IMR-90 (cell line): ENCODE measurements at regions not wholly inside any gene's neighbourhood (a gene's known extent, or its start where the extent isn't known, plus 50 kb on each side); places are given as distances from the start of the nearest gene placed in this dataset.

Experiments used
- ATAC-seq: fragments of 200-7000 bp; cut with Tn5 transposase; 2 replicates; pipeline ENCODE4 v1.9.1; 2020; ENCODE audit warnings: low read depth, mild to moderate bottlenecking, moderate library complexity
- BruUV-seq: library from RNA; stranded (reverse); fragments of 400-500 nt; replicated peaks from 2 replicates; lab custom pipeline; 2021; lab: Mats Ljungman, UMichigan
- CTCF ChIA-PET: fragments of 300-600 bp; formaldehyde crosslinking; extraction: SDS; loops from one replicate; lab custom pipeline; 2021; ENCODE audit warnings: antibody characterized with exemption; lab: Yijun Ruan, JAX
- POLR2A ChIA-PET: fragments of 300-600 bp; sonication (Branson Sonifier 250); formaldehyde crosslinking; loops from one replicate; lab custom pipeline; 2022; ENCODE audit warnings: antibody characterized with exemption; ENCODE audit not compliant: unreplicated experiment; lab: Charles Lee
- DNase-seq: peaks from one replicate; pipeline ENCODE4 v3.0.0; 2013
- H2AFZ ChIP-seq: replicated peaks from 2 replicates; pipeline ENCODE3; 2013; ENCODE audit warnings: low read length, mild to moderate bottlenecking; ENCODE audit not compliant: poor library complexity
- H2AK5ac ChIP-seq: 2 replicates; pipeline ENCODE4 v1.6.1; 2013; ENCODE audit warnings: low read depth, low read length, inconsistent platforms
- H2AK9ac ChIP-seq: replicated peaks from 2 replicates; pipeline ENCODE3; 2013; ENCODE audit warnings: mild to moderate bottlenecking, low read depth, low read length, moderate library complexity; ENCODE audit not compliant: poor library complexity
- H2BK120ac ChIP-seq: 2 replicates; pipeline ENCODE4 v1.6.1; 2013; ENCODE audit warnings: low read depth, low read length, inconsistent platforms
- H2BK15ac ChIP-seq: 3 replicates; pipeline ENCODE4 v1.6.1; 2013; ENCODE audit warnings: low read depth, low read length, inconsistent platforms
- H2BK20ac ChIP-seq: 2 replicates; pipeline ENCODE4 v1.6.1; 2013; ENCODE audit warnings: low read depth, mild to moderate bottlenecking, inconsistent platforms, low read length, moderate library complexity
- H2BK5ac ChIP-seq: 2 replicates; pipeline ENCODE4 v1.6.1; 2013; ENCODE audit warnings: mild to moderate bottlenecking, low read depth, low read length, inconsistent platforms; ENCODE audit not compliant: poor library complexity, severe bottlenecking
- H3K14ac ChIP-seq: replicated peaks from 2 replicates; pipeline ENCODE4 v1.6.1; 2013; ENCODE audit warnings: low read depth, low read length, inconsistent platforms
- H3K18ac ChIP-seq: 2 replicates; pipeline ENCODE4 v1.6.1; 2013; ENCODE audit warnings: low read depth, low read length, control low read depth
- H3K23ac ChIP-seq: 2 replicates; pipeline ENCODE4 v1.6.1; 2013; ENCODE audit warnings: low read depth, low read length, inconsistent platforms
- H3K27ac ChIP-seq: 2 replicates; pipeline ENCODE4 v1.5.1; 2013; ENCODE audit warnings: mild to moderate bottlenecking, control low read depth, low read length; ENCODE audit not compliant: insufficient read depth
- H3K27me3 ChIP-seq: 2 replicates; pipeline ENCODE4 v1.6.1; 2013; ENCODE audit warnings: low read length; ENCODE audit not compliant: control insufficient read depth, insufficient read depth
- H3K36me3 ChIP-seq: 2 replicates; pipeline ENCODE4 v1.6.1; 2013; ENCODE audit warnings: low read length, mixed read lengths; ENCODE audit not compliant: control insufficient read depth, insufficient read depth
- H3K4ac ChIP-seq: 2 replicates; pipeline ENCODE4 v1.6.1; 2013; ENCODE audit warnings: low read depth, low read length, inconsistent platforms
- H3K4me1 ChIP-seq: 2 replicates; pipeline ENCODE4 v1.6.1; 2013; ENCODE audit warnings: low read length, mixed read lengths; ENCODE audit not compliant: control insufficient read depth, insufficient read depth
- H3K4me2 ChIP-seq: 2 replicates; pipeline ENCODE4 v1.6.1; 2013; ENCODE audit warnings: low read depth, mild to moderate bottlenecking, control low read depth, low read length, moderate library complexity
- H3K4me3 ChIP-seq: 2 replicates; pipeline ENCODE4 v1.5.1; 2013; ENCODE audit warnings: low read depth, mild to moderate bottlenecking, control low read depth, low read length, moderate library complexity; ENCODE audit not compliant: insufficient read depth
- H3K56ac ChIP-seq: 2 replicates; pipeline ENCODE4 v1.6.1; 2013; ENCODE audit warnings: low read length, inconsistent platforms; ENCODE audit not compliant: insufficient read depth; ENCODE audit errors: extremely low read depth
- H3K79me1 ChIP-seq, 2 experiments: 2 replicates each; pipeline ENCODE4 v1.6.1; 2013; ENCODE audit warnings: low read length in 2 of 2, inconsistent platforms in 1 of 2, low read depth in 1 of 2
- H3K9ac ChIP-seq: 2 replicates; pipeline ENCODE4 v1.6.1; 2013; ENCODE audit warnings: low read depth, low read length, control low read depth
- H3K9me1 ChIP-seq: 2 replicates; pipeline ENCODE4 v1.6.1; 2013; ENCODE audit warnings: low read length, inconsistent platforms; ENCODE audit not compliant: insufficient read depth
- H3K9me3 ChIP-seq: 2 replicates; pipeline ENCODE4 v1.6.1; 2013; ENCODE audit warnings: low read length; ENCODE audit not compliant: control insufficient read depth, insufficient read depth
- H4K20me1 ChIP-seq: 2 replicates; pipeline ENCODE4 v1.6.1; 2013; ENCODE audit warnings: low read length, inconsistent platforms; ENCODE audit not compliant: insufficient read depth
- H4K5ac ChIP-seq: 2 replicates; pipeline ENCODE4 v1.6.1; 2013; ENCODE audit warnings: mild to moderate bottlenecking, low read depth, low read length, control low read depth
- H4K8ac ChIP-seq, 2 experiments: 2 replicates each; pipeline ENCODE4 v1.6.1; 2013; ENCODE audit warnings: low read depth in 2 of 2, low read length in 2 of 2, control low read depth in 1 of 2, inconsistent platforms in 1 of 2
- H4K91ac ChIP-seq: 2 replicates; pipeline ENCODE4 v1.6.1; 2013; ENCODE audit warnings: low read depth, low read length, inconsistent platforms; ENCODE audit not compliant: insufficient read depth
- BHLHE40 ChIP-seq: fragments of 150-350 bp; IDR thresholded peaks from 2 replicates; pipeline ENCODE4 v1.6.1; 2016; ENCODE audit warnings: mild to moderate bottlenecking, low read depth, low read length
- CEBPB ChIP-seq: IDR thresholded peaks from 2 replicates; pipeline ENCODE4 v1.6.1; 2012; ENCODE audit warnings: low read depth, low read length, improper control_type of control experiment
- CHD1 ChIP-seq: IDR thresholded peaks from 2 replicates; pipeline ENCODE4 v1.6.1; 2012; ENCODE audit warnings: low read depth, low read length, improper control_type of control experiment
- FOS ChIP-seq: fragments of 150-350 bp; IDR thresholded peaks from 2 replicates; pipeline ENCODE4 v1.6.1; 2016; ENCODE audit warnings: low read depth, low read length
- MAFK ChIP-seq: IDR thresholded peaks from 2 replicates; pipeline ENCODE4 v1.6.1; 2012; ENCODE audit warnings: low read depth, low read length, improper control_type of control experiment
- MAZ ChIP-seq: IDR thresholded peaks from 2 replicates; pipeline ENCODE4 v1.6.1; 2012; ENCODE audit warnings: low read depth, mild to moderate bottlenecking, low read length, improper control_type of control experiment, moderate library complexity, borderline replicate concordance
- MXI1 ChIP-seq: IDR thresholded peaks from 2 replicates; pipeline ENCODE4 v1.6.1; 2012; ENCODE audit warnings: low read depth, mild to moderate bottlenecking, low read length, moderate library complexity, borderline replicate concordance
- NFE2L2 ChIP-seq: fragments of 150-350 bp; IDR thresholded peaks from 2 replicates; pipeline ENCODE4 v1.6.1; 2016; ENCODE audit warnings: low read depth, mild to moderate bottlenecking, low read length
- POLR2A ChIP-seq: IDR thresholded peaks from 2 replicates; pipeline ENCODE4 v1.6.1; 2012; ENCODE audit warnings: mild to moderate bottlenecking, low read depth, low read length
- RAD21 ChIP-seq: IDR thresholded peaks from 2 replicates; pipeline ENCODE4 v1.6.1; 2012; ENCODE audit warnings: low read length, improper control_type of control experiment
- RCOR1 ChIP-seq: IDR thresholded peaks from 2 replicates; pipeline ENCODE4 v1.6.1; 2012; ENCODE audit warnings: mild to moderate bottlenecking, low read length, improper control_type of control experiment; ENCODE audit not compliant: insufficient replicate concordance
- RFX5 ChIP-seq: IDR thresholded peaks from 2 replicates; pipeline ENCODE4 v1.8.0; 2012; ENCODE audit warnings: low read depth, mild to moderate bottlenecking, low read length, moderate library complexity
- SMC3 ChIP-seq: fragments of 150-350 bp; IDR thresholded peaks from 2 replicates; pipeline ENCODE4 v1.6.1; 2016; ENCODE audit warnings: low read depth, mild to moderate bottlenecking, antibody characterized with exemption, low read length, moderate library complexity
- dilution Hi-C: fragments of 300-500 bp; cut with HindIII; formaldehyde crosslinking; loops from one replicate; pipeline ENCODE4 v1.14.3; 2018; ENCODE audit warnings: low sequenced_read_pairs; ENCODE audit not compliant: unreplicated experiment
- in situ Hi-C: fragments of 300-500 bp; cut with MboI; formaldehyde crosslinking; loops from 3 replicates; pipeline ENCODE4 v1.14.3; 2019; ENCODE audit warnings: low sequenced_read_pairs, inconsistent platforms, mixed read lengths
- intact Hi-C: fragments of 100-400 bp; cut with micrococcal nuclease; formaldehyde crosslinking; loops from 2 replicates; pipeline ENCODE4 v1.10.0; 2022
- TF ChIP-seq, protein P1 (sequence below): fragments of 150-350 bp; IDR thresholded peaks from 2 replicates; pipeline ENCODE4 v1.6.1; 2016; ENCODE audit warnings: low read depth, mild to moderate bottlenecking, low read length, moderate library complexity, borderline replicate concordance
- TF ChIP-seq, protein P2 (sequence below): conservative IDR thresholded peaks from 2 replicates; pipeline ENCODE4 v1.5.1; 2012; ENCODE audit warnings: mild to moderate bottlenecking, low read depth, low read length, improper control_type of control experiment

DNA sequence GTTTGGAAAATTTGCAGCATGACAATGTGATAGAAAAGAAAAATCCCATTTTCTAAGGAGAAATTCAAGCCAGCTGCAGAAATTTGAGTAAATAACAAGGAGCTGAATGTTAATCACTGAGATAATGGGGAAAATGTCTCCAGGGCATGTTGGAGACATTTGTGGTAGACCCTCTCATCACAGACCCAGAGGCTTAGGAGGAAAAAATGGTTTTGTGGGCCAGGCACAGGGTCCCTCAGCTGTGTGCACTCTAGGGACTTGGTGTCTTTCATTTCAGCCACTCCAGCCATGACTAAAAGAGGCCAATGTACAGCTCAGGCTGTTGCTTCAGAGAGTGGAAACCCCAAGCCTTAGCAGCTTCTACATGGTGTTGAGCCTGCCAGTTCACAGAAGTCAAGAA is 111.4 kb upstream of the SYT10 start:
- Histone ChIP-seq H3K27me3 (no peaks in the 10 kb centered on the region), H4K91ac (no peak overlapping the region), H4K20me1 (no peaks in the 10 kb centered on the region), H3K4me1 (no peaks in the 10 kb centered on the region), H4K8ac (no peak overlapping the region), H3K18ac (no peak overlapping the region), H3K9ac (no peak overlapping the region), H4K5ac (no peak overlapping the region), H2AK9ac (no peak overlapping the region), H3K9me1 (no peaks in the 10 kb centered on the region), H2BK15ac (no peak overlapping the region), H2AFZ (no peak overlapping the region), H3K4me3 (no peak overlapping the region), H3K36me3 (no peaks in the 10 kb centered on the region), H3K56ac (no peak overlapping the region), H2BK5ac (no peak overlapping the region), H3K23ac (no peak overlapping the region), H3K4ac (no peak overlapping the region), H2BK20ac (no peak overlapping the region), H3K27ac (no peak overlapping the region), H2AK5ac (no peak overlapping the region), H2BK120ac (no peak overlapping the region), H3K9me3 (peaks cover 5% of the 10 kb centered on the region), H3K79me1 (no peaks in the 10 kb centered on the region), H3K4me2 (no peak overlapping the region), H3K14ac (no peak overlapping the region)
- no peak for DNase-seq
- TF ChIP-seq SMC3 (no peak), MAZ (no peak), CEBPB (no peak), POLR2A (no peak), CHD1 (no peak), MAFK (no peak), RFX5 (no peak), NFE2L2 (no peak), MXI1 (no peak), BHLHE40 (no peak), RAD21 (no peak), RCOR1 (no peak), FOS (no peak)
- TF ChIP-seq, protein P1, sequence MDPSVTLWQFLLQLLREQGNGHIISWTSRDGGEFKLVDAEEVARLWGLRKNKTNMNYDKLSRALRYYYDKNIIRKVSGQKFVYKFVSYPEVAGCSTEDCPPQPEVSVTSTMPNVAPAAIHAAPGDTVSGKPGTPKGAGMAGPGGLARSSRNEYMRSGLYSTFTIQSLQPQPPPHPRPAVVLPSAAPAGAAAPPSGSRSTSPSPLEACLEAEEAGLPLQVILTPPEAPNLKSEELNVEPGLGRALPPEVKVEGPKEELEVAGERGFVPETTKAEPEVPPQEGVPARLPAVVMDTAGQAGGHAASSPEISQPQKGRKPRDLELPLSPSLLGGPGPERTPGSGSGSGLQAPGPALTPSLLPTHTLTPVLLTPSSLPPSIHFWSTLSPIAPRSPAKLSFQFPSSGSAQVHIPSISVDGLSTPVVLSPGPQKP: no peak
- TF ChIP-seq, protein P2, sequence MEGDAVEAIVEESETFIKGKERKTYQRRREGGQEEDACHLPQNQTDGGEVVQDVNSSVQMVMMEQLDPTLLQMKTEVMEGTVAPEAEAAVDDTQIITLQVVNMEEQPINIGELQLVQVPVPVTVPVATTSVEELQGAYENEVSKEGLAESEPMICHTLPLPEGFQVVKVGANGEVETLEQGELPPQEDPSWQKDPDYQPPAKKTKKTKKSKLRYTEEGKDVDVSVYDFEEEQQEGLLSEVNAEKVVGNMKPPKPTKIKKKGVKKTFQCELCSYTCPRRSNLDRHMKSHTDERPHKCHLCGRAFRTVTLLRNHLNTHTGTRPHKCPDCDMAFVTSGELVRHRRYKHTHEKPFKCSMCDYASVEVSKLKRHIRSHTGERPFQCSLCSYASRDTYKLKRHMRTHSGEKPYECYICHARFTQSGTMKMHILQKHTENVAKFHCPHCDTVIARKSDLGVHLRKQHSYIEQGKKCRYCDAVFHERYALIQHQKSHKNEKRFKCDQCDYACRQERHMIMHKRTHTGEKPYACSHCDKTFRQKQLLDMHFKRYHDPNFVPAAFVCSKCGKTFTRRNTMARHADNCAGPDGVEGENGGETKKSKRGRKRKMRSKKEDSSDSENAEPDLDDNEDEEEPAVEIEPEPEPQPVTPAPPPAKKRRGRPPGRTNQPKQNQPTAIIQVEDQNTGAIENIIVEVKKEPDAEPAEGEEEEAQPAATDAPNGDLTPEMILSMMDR: no peak
- no peak for ATAC-seq
- intact Hi-C loops (no loop called here), dilution Hi-C loops (no loop called here), in situ Hi-C loops (no loop called here)
- CTCF ChIA-PET: no interaction called here
- BruUV-seq: no TSS peak
- POLR2A ChIA-PET: no interaction called here
